RWPE1 (cell line): ENCODE measurements at regions not wholly inside any gene's neighbourhood (a gene's known extent, or its start where the extent isn't known, plus 50 kb on each side); places are given as distances from the start of the nearest gene placed in this dataset.

Experiments
- CTCF ChIA-PET: fragments of 350-600 bp; sonication (Branson Sonifier 250); formaldehyde crosslinking; extraction: SDS; loops from one replicate; lab custom pipeline; 2021; lab: Yijun Ruan, JAX
- POLR2A ChIA-PET: fragments of 400-600 bp; formaldehyde crosslinking; extraction: SDS; loops from one replicate; lab custom pipeline; 2020; ENCODE audit warnings: antibody characterized with exemption; ENCODE audit not compliant: low non-redundant PET; lab: Yijun Ruan, JAX
- DNase-seq: peaks from one replicate; pipeline ENCODE4 v3.0.0; 2012; ENCODE audit warnings: low spot score
- H3K27ac ChIP-seq: fragments of 450-650 bp; 2 replicates; pipeline ENCODE4 v1.5.1; 2017
- CTCF ChIP-seq: fragments of 450-650 bp; conservative IDR thresholded peaks from 2 replicates; pipeline ENCODE4 v1.5.1; 2017; ENCODE audit warnings: low read depth, mild to moderate bottlenecking

- no peak overlapping the region for H3K27ac ChIP-seq
- ChIA-PET POLR2A (no interaction called here), CTCF (interaction anchor here (0.5 kb wide), 1 partner anchor 8 kb away, joined by 3 read pairs; no protein-coding TSS in a partner anchor)
- no peak for TF ChIP-seq CTCF
- no peak for DNase-seq
Observed at GRCh38 chr11:103637295-103637694, 399.1 kb upstream of the DDI1 start.

DNA sequence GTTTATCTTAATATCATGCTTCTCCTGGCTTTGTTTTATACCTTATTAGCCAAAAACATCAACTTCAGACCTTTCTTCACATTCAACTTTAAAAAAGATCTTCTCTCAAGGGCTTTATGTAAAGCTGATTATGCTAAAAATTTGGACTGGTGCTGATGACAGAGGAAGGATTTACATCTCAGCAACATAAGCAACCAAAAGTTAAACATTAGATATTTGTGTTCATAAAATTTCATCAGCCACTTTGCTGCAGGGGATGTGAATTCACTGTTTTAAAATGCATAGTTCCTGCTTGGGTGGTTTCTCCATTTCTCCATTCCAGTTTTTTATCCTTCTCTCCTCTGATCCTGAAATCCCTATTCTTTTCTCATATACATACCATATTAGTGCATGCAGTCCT, 398.6 kb upstream of the DDI1 start:
- POLR2A ChIA-PET, result no interaction called here
- H3K27ac ChIP-seq, result no peak overlapping the region
- CTCF ChIA-PET, result no interaction called here
- TF ChIP-seq CTCF, result no peak
- DNase-seq, result no peak

GRCh38 chr11:103644676-103645075, 391.8 kb upstream of the DDI1 start:
- TF ChIP-seq CTCF, result no peak
- DNase-seq, result no peak
- H3K27ac ChIP-seq, result no peak overlapping the region
- CTCF ChIA-PET, result no interaction called here
- POLR2A ChIA-PET, result no interaction called here

DNA sequence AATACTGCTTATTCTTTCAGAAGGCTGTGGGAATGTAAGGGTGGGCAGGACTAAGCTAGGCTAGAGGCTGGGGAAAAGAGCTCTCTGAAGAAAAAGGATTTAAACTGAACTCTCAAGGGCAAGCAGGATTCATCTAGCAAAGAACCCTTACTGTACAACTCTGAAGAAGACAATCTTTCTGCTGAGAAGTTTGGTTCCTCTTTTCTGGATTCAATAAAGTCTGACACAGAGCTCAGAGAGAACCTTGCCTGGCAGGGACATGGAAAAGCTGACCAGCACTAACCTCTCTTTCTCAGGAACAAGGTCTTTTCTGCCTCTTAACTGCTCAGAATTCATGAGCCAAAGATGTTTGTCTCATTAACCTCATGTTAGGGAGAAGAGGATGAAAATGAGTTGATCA, 388.4 kb upstream of the DDI1 start:
- POLR2A ChIA-PET, result no interaction called here
- no peak overlapping the region for H3K27ac ChIP-seq
- no peak for DNase-seq
- TF ChIP-seq CTCF, result no peak
- CTCF ChIA-PET, result no interaction called here

DNA sequence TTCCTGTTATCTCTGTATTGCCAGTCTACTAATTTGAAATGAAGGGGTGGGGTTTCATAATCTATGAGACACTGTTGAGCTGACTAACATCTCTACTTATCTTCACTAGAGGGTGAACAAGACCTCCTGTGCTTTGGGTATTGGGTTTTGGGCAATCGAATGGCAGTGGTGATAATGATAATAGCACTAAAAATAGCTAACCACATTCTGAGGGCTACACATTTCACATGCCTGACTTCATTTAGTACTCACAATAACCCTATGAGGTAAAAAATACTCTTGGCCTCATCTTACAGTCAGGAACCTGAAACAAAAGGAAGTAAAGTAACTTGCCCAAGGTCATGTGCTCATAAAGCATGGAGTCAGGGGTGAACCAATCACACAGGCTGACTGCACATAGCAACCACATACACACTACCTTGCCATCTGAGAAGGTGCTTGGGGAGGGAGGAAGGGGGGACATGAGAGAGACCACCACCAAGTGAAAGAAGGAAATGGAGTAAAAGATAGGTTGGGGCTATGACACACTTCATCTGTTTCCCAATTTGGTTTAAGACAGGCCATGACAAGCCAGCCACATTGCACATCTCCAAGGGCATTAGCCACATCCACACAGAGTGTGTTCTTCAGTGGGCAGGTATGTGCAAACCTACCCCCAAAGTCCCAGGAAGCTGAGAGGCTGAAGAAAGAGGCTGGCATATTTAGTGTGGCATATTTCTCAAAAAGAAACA, 387.6 kb upstream of the DDI1 start:
- DNase-seq, result no peak
- no peak for TF ChIP-seq CTCF
- no peak overlapping the region for H3K27ac ChIP-seq
- ChIA-PET CTCF (no interaction called here), POLR2A (no interaction called here)

GRCh38 chr11:103649401-103649895, 387.0 kb upstream of the DDI1 start:
- no peak overlapping the region for H3K27ac ChIP-seq
- POLR2A ChIA-PET, result no interaction called here
- TF ChIP-seq CTCF, result no peak
- no peak for DNase-seq
- CTCF ChIA-PET, result no interaction called here
